ENCODE measurements at regions not wholly inside any gene's neighbourhood (a gene's known extent, or its start where the extent isn't known, plus 50 kb on each side); places are given as distances from the start of the nearest gene placed in this dataset.
A peak's percentile ranks its signal among the peaks of the same experiment; 100 is the strongest.
"Not testable (repeated sequence)": the region's sequence is repeated elsewhere in the genome, so short reads cannot be mapped to it uniquely, and the experiment has no call there.

DNA sequence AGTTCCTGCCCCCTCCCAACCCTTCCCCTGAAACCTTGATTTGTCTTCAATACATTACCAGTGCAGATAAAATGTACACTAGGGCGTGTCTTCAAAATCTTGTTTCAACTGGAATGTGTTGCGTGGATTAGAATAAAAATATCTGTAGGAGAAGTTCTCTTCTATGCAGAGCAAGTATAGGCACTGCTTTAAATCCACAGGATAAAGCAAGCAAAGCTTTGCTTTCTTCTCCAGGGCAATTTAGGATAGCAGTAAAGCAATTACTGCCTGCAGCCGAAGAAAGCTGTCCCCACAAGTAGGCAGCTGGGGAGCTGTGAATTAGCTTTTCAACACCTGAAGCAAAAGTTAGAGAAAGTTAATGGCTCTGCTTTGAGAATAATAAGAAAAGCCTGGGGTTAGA is 329.7 kb upstream of the KCNMB2 start:
- no peak for DNase-seq (ENCODE audit: low read depth)
- no peak for TF ChIP-seq CTCF (IDR thresholded peaks at IDR 0.05; ENCODE audit: insufficient read depth, low read depth, low read length)

GRCh38 chr3:178207161-178207560 is 329.1 kb upstream of the KCNMB2 start:
- not testable (repeated sequence) for H3K4me3 ChIP-seq (ENCODE audit: low read depth, low read length); DNase-seq (ENCODE audit: low read depth)

More for the DNA sequence above, 329.7 kb upstream of the KCNMB2 start:
- H3K4me3 ChIP-seq (ENCODE audit: low read depth, low read length), result no peak overlapping the region

- not testable (repeated sequence) for DNase-seq (ENCODE audit: low read depth); H3K4me3 ChIP-seq (ENCODE audit: low read depth, low read length)
Measured at GRCh38 chr3:178207627-178208026, 328.6 kb upstream of the KCNMB2 start.

- DNase-seq (ENCODE audit: low read depth); H3K4me3 ChIP-seq (ENCODE audit: low read depth, low read length): not testable (repeated sequence)
Measured at GRCh38 chr3:178209116-178209515, 327.1 kb upstream of the KCNMB2 start.

DNA sequence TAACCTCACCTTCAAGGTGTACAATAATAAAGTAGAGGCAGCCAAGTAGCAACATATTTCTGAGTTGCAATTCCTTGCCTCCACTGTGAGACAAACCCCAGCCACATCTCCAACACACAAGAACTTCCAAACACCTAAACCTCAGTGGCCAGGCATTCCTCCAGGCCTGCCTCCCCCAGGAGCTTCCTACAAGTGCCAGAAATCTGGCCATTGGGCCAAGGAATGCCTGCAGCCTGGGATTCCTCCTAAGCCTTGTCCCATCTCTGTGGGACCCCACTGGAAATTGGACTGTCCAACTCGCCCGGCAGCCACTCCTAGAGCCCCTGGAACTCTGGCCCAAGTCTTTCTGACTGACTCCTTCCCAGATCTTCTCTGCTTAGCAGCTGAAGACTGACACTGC is 326.6 kb upstream of the KCNMB2 start:
- not testable (repeated sequence) for H3K4me3 ChIP-seq (ENCODE audit: low read depth, low read length); DNase-seq (ENCODE audit: low read depth)

GRCh38 chr3:178211086-178211485 is 325.1 kb upstream of the KCNMB2 start:
- H3K4me3 ChIP-seq (ENCODE audit: low read depth, low read length), result not testable (repeated sequence)
- peak; percentile 13 for DNase-seq (ENCODE audit: low read depth)

- no peak for TF ChIP-seq CTCF (IDR thresholded peaks at IDR 0.05; ENCODE audit: insufficient read depth, low read depth, low read length)
- H3K4me3 ChIP-seq (ENCODE audit: low read depth, low read length), result no peak overlapping the region
- no peak for DNase-seq (ENCODE audit: low read depth)
Measured at GRCh38 chr3:178217479-178217878, 318.8 kb upstream of the KCNMB2 start.

DNA sequence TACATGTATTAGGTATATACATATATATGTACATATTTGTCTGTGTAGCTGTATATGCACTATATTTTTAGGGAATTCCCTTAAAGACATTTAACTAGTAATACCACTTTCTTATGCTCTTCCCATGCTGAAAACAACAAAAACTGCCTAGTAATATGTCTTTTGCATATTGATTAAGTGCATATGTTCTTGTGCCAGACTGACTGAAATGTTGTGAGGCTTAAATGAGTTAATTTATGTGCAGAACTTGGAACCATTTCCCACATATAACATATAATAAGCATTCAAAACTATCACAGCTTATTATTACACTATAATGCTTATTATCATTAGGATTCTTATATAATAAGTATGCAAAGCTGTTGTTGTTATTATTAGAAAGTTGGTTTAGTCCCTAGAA is 318.0 kb upstream of the KCNMB2 start:
- TF ChIP-seq CTCF (IDR thresholded peaks at IDR 0.05; ENCODE audit: insufficient read depth, low read depth, low read length), result no peak
- H3K4me3 ChIP-seq (ENCODE audit: low read depth, low read length), result no peak overlapping the region
- DNase-seq (ENCODE audit: low read depth), result no peak

DNA sequence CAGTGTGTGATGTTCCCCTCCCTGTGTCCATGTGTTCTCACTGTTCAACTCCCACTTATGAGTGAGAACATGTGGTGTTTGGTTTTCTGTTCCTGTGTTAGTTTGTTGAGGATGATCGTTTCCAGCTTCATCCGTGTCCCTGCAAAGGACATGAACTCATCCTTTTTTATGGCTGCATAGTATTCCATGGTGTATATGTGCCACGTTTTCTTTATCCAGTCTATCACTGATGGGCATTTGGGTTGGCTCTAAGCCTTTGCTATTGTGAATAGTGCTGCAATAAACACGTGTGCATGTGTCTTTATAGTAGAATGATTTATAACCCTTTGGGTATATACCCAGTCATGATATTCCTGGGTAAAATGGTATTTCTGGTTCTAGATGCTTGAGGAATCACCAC is 316.6 kb upstream of the KCNMB2 start:
- not testable (repeated sequence) for DNase-seq (ENCODE audit: low read depth); H3K4me3 ChIP-seq (ENCODE audit: low read depth, low read length)

DNA sequence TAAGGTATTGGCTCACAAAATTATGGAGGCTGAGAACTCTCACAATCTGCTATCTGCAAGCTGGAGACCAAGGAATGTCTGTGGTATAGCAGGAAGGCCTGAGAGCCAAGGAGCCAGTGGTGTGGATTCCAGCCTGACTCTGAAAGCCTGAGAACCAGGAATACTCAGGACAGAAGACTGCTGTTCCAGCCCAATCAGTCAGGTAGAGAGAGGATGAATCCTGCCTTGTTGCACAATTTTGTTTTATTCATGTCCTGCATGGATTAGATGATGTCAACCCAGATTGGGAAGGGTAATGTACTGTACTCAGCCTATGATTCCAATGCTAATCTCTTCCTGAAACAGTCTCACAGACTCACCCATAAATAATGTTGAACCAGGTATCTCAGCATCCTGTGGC is 312.4 kb upstream of the KCNMB2 start:
- no peak for TF ChIP-seq CTCF (IDR thresholded peaks at IDR 0.05; ENCODE audit: insufficient read depth, low read depth, low read length)
- no peak overlapping the region for H3K4me3 ChIP-seq (ENCODE audit: low read depth, low read length)
- peak; percentile 29 for DNase-seq (ENCODE audit: low read depth)
